Esophagus muscularis mucosa (tissue), 3 donors: ENCODE measurements at regions not wholly inside any gene's neighbourhood (a gene's known extent, or its start where the extent isn't known, plus 50 kb on each side); places are given as distances from the start of the nearest gene placed in this dataset.

Experiments used
- CTCF ChIP-seq, 3 experiments: fragments of 200-600 bp in 2 of 3; fragments of 450-650 bp in 1 of 3; sonication (generic) in 2 of 3; IDR thresholded peaks; one replicate each; pipeline ENCODE4 v1.5.1; 2017 to 2019; ENCODE audit warnings: antibody characterized with exemption in 3 of 3, mild to moderate bottlenecking in 2 of 3, moderate library complexity in 1 of 3
- POLR2A ChIP-seq: fragments of 450-650 bp; IDR thresholded peaks from one replicate; pipeline ENCODE4 v1.6.1; 2017; ENCODE audit warnings: antibody characterized with exemption, moderate library complexity, mild to moderate bottlenecking, low read depth

- no peak for TF ChIP-seq POLR2A
- TF ChIP-seq CTCF (IDR thresholded peaks at IDR 0.05), result no peak
These were observed 88.3 kb upstream of the ACBD5 start for GRCh38 chr10:27328946-27329345.
